ENCODE measurements at regions not wholly inside any gene's neighbourhood (a gene's known extent, or its start where the extent isn't known, plus 50 kb on each side); places are given as distances from the start of the nearest gene placed in this dataset.
"Not testable (repeated sequence)": the region's sequence is repeated elsewhere in the genome, so short reads cannot be mapped to it uniquely, and the experiment has no call there.

DNA sequence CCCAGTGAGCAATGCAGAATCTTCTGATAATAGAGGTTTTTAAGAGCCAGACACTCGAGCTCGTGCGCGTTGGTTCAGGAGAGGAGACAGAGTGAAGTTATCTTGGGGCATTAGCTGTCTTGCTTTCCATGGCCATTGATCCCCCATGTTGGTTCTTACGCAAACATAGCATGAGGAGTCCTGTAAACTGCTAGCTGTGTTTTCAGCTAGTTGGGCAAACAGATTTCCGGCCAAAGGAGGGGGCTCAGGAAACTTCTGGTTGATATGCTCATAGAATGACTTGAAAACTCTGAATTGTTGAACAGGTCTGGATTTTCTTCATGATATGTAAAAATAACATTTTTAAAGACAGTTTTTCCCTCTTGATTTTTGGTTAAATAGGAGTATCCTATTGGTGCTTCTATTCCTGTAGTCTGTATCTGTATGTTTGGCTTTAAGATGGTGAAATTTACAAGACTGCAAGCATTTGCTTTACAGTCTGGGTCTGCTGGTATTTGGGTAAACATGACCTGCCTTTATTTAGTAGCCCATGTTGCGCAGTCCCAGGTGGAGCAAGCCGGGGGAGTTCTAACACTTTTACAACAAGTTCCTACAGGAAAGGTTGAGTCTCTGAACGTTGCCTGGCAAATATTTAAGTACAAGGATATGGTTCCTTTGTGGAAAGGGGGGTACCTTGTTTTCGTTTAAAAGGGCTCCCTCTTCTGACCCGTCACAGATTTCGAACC lies 218.4 kb upstream of the KCND2 start:
- DNase-seq, result no peak

GRCh38 chr7:120055300-120055699 lies 217.7 kb upstream of the KCND2 start:
- DNase-seq, result no peak

DNA sequence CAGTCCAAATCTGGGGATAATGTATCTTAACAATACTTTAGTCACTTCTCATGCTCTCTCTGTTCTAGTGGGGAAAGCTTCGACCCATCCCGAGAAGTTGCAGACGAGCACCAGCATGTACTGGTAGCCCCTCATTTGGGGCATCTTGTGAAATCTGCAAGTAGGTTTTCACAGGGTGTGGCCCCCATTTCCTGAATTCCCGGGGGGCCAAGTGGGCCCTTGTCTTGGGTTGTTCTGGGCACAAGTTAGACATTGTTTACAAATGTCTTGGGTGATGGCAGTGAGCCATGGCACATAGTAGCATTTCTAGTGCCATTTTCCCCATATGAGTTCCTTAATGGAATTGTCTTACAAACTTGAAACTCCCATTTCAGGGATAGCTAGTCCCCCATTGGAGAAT lies 216.7 kb upstream of the KCND2 start:
- no peak for DNase-seq

DNA sequence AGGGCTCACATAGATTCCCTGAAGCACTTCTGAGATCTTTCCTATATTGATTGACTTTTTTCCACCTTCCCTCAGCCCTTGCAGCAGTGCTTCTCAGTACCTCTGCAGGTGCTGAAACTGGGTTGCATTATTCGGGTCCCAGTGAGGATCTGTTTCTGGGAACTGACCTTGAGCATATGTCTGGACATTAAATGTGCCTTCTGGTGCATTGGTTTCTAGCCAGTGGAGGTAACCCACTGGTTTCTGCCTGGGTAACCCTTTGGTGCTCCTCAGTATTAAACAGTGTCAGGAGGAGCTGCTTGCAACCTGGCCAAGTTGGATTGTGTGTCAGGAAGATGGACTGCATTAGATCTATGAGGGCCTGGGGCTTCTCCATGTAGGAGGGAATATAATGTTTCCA lies 213.3 kb upstream of the KCND2 start:
- DNase-seq, result no peak

DNA sequence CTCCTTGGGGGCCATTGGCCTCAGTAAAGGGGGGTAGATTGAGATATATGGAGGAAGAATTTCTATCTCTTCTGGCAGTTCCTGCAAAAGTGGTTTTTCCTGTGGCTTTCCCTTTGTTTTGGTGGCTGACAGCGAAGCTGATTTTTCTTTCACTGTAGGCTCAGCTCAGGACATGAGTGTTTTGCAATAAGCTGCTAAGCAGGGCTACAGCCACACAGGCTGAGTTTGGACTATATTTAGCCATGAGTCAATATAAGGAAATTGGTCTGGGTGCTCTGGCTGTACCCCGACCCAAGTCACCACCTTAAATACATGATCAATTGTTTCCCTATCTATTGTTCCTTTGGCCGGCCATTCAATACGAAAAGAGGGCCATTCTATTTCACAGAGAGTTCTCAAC lies 212.7 kb upstream of the KCND2 start:
- DNase-seq, result no peak

GRCh38 chr7:120060875-120061274 lies 212.1 kb upstream of the KCND2 start:
- DNase-seq, result no peak

DNA sequence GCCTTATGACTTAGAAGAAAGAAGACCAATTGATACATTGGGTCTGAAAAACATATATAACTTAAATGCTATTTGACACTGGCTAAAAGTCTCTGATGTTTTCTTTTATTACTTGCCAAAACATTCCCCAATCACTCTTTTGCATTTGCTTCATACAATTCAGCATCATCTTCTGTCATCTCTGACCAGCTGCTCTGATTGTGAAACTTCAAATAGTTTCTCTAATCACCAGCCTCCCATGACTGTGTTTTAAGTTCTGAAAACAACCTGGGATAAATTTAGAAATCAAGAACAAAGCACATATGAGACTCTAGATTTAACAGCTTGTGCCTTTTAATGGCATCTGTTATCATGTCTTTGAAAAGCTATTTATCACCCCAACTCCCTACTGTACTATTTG lies 208.4 kb upstream of the KCND2 start:
- DNase-seq, result no peak

- DNase-seq, result not testable (repeated sequence)
Measured at GRCh38 chr7:120066898-120067297, 206.1 kb upstream of the KCND2 start.

DNA sequence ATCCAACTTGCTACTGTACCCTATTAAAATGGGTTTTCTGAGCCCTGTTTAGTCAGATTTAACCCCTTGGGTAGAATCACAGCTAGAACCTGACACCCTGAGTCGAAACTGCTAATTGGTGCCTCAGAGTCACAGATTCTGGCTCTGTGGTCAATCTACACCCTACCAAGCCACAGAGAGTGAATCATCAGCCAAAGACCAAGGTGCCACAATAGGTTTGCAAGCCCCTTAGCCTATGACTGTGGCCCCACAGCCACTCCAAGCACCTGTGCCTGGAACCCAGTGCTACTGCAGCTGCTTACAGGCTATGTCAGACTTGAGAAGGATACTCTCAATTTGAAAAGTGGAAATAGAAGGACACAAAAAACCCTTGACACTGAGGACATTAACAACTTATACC lies 202.8 kb upstream of the KCND2 start:
- DNase-seq, result no peak

DNA sequence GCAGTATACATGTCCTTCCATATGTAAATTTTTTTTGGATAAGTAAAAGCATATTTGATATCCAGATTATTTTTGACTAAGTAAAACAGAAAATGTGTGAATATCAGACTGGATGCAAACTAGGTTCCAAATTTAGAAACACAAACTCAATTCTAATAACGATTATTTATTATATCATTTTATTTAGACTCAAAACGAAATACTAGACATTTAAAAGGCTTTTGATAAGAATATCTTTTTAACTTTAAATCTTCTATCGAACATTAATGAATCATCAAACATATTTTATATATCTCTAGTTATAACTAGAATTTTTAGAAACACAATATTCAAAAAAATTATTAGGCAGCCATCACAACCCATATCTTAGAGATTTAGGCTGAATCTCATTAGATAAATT lies 195.2 kb upstream of the KCND2 start:
- DNase-seq, result no peak

DNA sequence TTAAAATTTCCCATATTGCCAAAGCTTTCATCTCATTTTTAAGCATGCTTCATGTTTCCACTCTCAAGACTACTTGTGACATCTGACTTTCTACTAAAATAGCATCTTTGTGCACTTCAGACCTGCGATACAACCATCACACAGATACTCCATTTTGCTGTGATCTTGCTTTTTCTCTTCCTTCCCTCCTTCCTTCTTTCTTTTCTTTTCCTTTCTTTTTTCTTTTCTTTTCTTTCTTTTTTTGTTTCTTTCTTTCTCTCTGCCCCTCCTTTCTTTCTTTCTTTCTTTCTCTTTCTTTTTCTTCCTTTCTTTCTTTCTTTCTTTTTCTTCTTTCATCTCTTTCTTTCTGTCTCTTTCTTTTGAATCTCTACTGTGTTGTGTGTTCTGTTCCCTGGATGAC lies 194.0 kb upstream of the KCND2 start:
- DNase-seq, result no peak

DNA sequence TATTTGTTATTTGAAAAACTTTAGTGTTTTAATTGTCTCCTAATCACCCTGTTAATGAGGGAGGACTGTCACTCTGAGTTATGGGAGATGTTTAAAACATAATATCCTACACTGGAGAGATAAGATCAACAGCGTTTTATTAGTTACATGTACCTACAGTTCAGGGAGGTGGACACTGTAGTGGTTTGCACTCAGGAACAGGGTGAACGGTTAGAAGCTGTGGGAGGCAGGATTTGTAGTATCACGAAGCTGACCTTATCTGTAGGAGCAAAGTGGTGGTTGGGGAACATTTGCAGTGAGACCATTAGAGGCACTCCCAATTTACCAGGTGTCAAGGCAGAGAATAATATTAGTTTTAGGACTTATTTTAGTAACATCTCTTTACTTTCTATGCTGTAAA lies 193.3 kb upstream of the KCND2 start:
- no peak for DNase-seq

DNA sequence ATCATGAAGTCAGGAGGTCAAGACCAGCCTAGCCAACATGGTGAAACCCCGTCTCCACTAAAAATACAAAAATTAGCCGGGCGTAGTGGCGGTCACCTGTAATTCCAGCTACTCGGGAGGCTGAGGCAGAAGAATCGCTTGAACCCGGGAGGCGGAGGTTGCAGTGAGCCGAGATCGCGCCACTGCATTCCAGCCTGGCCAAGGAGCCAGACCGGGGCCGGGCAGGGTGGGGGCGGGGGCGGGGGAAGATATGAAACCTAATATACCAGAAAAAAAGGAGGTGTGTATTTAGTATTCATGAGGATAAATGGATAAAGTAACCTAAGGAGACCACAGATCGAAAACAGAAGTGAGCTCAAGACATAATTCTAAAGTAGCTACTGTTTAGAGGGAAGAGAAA lies 186.5 kb upstream of the KCND2 start:
- DNase-seq, result not testable (repeated sequence)

DNA sequence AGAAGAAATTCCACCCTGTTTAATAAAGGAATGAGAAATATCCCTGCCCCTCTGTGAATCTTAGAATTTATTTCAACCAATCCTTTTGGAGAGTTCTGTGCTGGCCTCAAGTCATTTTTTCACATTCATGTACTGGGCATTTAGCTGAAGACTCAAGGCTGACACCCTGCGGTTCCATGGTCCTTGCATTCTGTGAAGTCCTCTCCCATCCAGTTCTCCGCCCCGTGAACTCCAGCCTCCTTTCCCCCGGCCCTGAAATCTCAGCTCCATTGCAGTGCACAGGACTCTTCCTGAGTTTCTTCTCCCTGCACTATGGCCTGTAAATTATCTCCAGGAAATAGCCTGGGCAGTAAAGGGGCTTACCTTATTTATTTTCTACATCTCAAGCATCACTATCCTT lies 183.0 kb upstream of the KCND2 start:
- no peak for DNase-seq

DNA sequence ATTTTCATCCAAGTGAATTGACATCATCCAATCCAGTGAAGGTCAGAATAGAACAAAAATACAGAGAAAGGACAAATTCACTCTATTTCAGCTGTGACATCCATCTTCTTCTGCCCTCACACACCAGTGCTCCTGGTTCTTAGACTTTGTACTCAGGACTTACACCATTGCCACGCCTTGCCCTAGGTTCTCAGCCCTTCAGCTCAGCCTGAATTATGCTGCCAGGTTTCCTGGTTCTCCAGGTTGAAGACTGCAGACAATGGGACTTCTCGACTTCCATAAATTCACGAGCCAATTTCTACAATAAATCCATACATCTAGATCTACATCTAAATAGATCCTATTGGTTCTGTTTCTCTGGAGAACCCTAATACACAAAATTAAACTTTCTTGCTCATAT lies 181.2 kb upstream of the KCND2 start:
- no peak for DNase-seq

GRCh38 chr7:120097020-120097419 lies 176.0 kb upstream of the KCND2 start:
- DNase-seq, result no peak

- no peak for DNase-seq
Measured at GRCh38 chr7:120097774-120098173, 175.2 kb upstream of the KCND2 start.

- no peak for DNase-seq
Measured at GRCh38 chr7:120108376-120108775, 164.6 kb upstream of the KCND2 start.

DNA sequence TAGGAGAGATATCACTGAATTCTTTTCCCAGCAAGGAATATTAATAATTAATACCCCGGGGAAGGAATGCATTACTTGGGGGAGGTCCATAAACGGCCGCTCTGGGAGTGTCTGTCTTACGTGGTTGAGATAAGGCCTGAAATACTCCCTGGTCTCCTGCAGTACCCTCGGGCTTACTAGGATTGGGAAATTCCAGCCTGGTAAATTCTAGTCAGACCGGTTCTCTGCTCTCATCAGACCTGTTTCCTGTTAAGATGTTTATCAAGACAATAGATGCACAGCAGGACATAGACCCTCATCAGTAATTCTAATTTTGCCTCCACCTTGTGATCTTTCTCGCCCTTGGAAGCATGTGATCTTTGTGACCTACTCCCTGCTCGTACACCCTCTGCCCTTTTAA lies 162.8 kb upstream of the KCND2 start:
- DNase-seq, result no peak

DNA sequence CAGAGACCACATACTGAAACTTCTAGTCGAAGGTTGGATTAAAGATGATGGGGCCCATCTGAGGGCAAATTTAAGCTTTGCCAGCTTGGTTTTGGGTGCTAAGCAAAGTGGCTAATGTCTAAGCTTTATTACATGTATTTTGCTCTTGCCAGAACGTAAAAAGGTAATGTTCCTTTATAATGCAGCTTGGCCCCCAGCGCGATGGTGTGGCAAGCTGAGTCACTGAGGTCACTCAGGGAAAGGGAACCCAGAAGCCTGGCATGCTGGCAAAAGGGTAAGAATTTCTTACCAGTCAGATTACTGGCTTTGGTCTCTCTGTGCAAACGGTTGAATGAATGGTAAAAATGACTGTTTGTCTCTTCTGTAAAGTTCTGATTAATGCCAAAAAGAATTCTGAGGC lies 158.3 kb upstream of the KCND2 start:
- no peak for DNase-seq

DNA sequence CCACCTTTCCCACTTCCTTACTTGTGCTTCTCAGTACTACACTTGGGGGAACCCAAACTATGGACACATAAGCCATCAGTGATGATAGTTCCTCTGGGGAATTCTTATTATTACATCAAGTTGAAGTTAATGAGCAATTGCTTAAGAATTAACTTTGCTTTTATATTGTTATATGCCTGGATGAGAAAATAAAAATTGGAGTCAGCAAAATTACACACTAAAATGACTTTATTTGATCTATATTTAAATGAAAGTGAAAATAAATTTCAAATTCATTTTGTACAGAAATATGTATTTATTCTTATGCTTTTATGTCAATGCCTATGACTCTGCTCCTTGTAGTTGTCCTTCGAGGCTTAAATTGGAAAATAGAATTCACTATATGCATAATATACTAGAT lies 149.4 kb upstream of the KCND2 start:
- no peak for DNase-seq

DNA sequence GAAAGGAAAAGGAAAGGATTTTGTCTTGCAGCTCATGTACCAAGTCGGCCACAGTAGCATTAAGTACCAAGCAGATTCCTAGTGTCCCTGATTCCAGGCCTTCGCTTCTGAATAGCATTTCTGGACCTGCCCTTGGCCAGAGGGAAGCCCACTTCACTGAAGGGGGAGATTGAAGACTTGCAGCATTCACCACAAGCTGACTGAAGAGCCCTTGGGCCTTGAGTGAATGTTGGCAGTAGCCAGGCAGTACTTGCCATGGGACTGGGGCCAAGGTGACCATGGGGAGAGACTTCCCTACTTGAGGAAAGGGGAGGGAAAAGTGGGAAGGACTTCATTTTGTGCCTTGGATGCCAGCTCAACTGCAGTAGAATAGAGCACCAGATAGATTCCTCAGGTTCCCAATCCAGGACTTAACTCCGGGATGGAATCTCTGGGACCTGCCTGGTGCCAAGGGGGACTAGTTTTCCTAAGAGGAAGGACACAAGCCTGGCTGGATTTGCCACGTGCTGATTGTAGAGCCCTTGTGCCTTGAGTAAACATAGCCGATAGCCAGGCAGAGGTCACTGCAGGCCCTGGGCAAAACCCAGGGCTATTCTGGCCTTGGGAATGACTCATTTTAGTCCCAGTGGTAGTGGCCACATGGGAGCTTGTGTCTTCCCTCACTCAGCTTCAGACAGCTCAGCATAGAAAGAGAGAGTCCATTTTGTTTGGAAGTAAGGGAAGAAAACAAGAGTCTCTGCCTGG lies 141.7 kb upstream of the KCND2 start:
- no peak for DNase-seq

- DNase-seq, result no peak
Measured at GRCh38 chr7:120138497-120138896, 134.5 kb upstream of the KCND2 start.

GRCh38 chr7:120156476-120156875 lies 116.5 kb upstream of the KCND2 start:
- DNase-seq, result no peak

- DNase-seq, result no peak
Measured at GRCh38 chr7:120160166-120160565, 112.8 kb upstream of the KCND2 start.
